Small intestine (tissue), 7 donors: ENCODE measurements at regions not wholly inside any gene's neighbourhood (a gene's known extent, or its start where the extent isn't known, plus 50 kb on each side); places are given as distances from the start of the nearest gene placed in this dataset.
"Not testable (repeated sequence)": the region's sequence is repeated elsewhere in the genome, so short reads cannot be mapped to it uniquely, and the experiment has no call there.

ENCODE experiments used
- DNase-seq, 2 donors: peaks; one replicate each; pipeline versions ENCODE4 v3.0.0 to v3.0.0-alpha.2; 2013
- FAIRE-seq: peaks from 2 replicates; lab custom pipeline; 2012; peaks lifted over from hg19 to GRCh38; lab: Jason Lieb, UNC
- H3K27ac ChIP-seq, 3 donors: one replicate each; pipeline ENCODE4 v1.5.1; 2013; ENCODE audit warnings: low read length in 2 of 3, mild to moderate bottlenecking in 2 of 3, control low read depth in 1 of 3, inconsistent platforms in 1 of 3, low read depth in 1 of 3, moderate library complexity in 1 of 3
- H3K27me3 ChIP-seq, 3 donors: one replicate each; pipeline ENCODE4 v1.6.1; 2013; ENCODE audit warnings: low read length in 3 of 3, inconsistent platforms in 1 of 3; ENCODE audit not compliant: control insufficient read depth in 3 of 3, insufficient read depth in 3 of 3
- H3K36me3 ChIP-seq, 3 donors: one replicate each; pipeline ENCODE4 v1.6.1; 2013; ENCODE audit warnings: low read length in 3 of 3, inconsistent platforms in 1 of 3, low read depth in 1 of 3, mild to moderate bottlenecking in 1 of 3, moderate library complexity in 1 of 3; ENCODE audit not compliant: control insufficient read depth in 3 of 3, insufficient read depth in 2 of 3
- H3K4me1 ChIP-seq, 3 donors: one replicate each; pipeline ENCODE4 v1.6.1; 2013; ENCODE audit warnings: low read length in 2 of 3, inconsistent platforms in 1 of 3, low read depth in 1 of 3, mild to moderate bottlenecking in 1 of 3, moderate library complexity in 1 of 3; ENCODE audit not compliant: control insufficient read depth in 3 of 3, insufficient read depth in 2 of 3
- H3K4me3 ChIP-seq, 3 donors: one replicate each; pipeline ENCODE4 v1.5.1; 2013; ENCODE audit warnings: low read length in 3 of 3, control low read depth in 1 of 3, inconsistent platforms in 1 of 3, low read depth in 1 of 3, mild to moderate bottlenecking in 1 of 3, moderate library complexity in 1 of 3
- H3K9me3 ChIP-seq, 2 donors: one replicate each; pipeline ENCODE4 v1.6.1; 2013; ENCODE audit warnings: low read depth in 1 of 2, low read length in 1 of 2; ENCODE audit not compliant: control insufficient read depth in 2 of 2, insufficient read depth in 1 of 2
- WGBS, 3 donors: extraction: QIAGEN DNeasy Blood & Tissue Kit; methylation state at CpG; one replicate each; pipeline ENCODE4 v1.1.7; 2013; 5-methylcytosine and 5-hydroxymethylcytosine counted together
- donor health status: healthy with polysubstance abuse.
- donor health status: control.
- donor health status: control.
- donor health status: Bipolar disorder and iron deficiency.
- donor health status: healthy.

DNA sequence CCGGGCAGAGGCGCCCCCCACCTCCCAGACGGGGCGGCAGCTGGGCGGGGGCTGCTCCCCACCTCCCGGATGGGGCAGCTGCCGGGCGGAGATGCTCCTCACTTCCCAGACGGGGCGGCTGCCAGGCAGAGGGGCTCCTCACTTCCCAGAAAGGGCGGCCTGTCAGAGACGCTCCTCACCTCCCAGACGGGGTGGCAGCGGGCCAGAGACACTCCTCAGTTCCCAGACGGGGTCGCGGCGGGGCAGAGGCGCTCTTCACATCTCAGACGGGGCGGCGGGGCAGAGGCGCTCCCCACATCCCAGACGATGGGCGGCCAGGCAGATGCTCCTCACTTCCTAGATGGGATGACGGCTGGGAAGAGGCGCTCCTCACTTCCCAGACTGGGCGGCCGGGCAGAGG is 1337.9 kb downstream of the BRINP3 start:
- 93 to 98% (median 96%) methylated on average over 8 to 29 of the region's 29 CpGs for WGBS, 3 donors
- not testable (repeated sequence) for H3K4me1 ChIP-seq

DNA sequence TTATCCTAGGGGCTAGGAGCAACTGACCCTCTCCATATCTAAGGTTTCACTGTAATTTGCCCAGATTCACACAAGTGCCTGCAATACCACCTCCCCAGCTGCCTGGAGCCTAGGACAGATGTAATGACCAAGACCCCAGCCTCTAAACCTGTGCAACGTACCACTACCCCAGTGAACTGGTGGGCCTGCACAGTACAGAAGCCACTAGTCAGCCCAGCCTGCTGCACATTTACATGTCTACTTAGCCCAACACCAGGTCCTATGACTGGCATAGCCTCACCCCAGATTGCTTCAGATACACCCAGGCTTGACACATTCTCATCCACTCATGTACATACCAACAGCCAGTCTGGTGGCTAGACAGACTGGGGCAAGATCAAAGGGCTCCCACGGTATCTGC is 1336.6 kb downstream of the BRINP3 start:
- Histone ChIP-seq H3K9me3 (peaks cover 0 to 3% of the 10 kb centered on the region in 2 donors), H3K36me3 (no peaks in the 10 kb centered on the region), H3K4me3 (no peak overlapping the region), H3K4me1 (no peaks in the 10 kb centered on the region), H3K27ac (no peak overlapping the region), H3K27me3 (no peaks in the 10 kb centered on the region)
- DNase-seq: no peak
- 44 to 75% (median 65%) methylated on average over 2 of the region's 2 CpGs for WGBS, 3 donors
- no peak for FAIRE-seq

More for the DNA sequence above, 1337.9 kb downstream of the BRINP3 start:
- not testable (repeated sequence) for H3K36me3 ChIP-seq, FAIRE-seq, H3K27me3 ChIP-seq, H3K9me3 ChIP-seq, H3K4me3 ChIP-seq, H3K27ac ChIP-seq, DNase-seq

DNA sequence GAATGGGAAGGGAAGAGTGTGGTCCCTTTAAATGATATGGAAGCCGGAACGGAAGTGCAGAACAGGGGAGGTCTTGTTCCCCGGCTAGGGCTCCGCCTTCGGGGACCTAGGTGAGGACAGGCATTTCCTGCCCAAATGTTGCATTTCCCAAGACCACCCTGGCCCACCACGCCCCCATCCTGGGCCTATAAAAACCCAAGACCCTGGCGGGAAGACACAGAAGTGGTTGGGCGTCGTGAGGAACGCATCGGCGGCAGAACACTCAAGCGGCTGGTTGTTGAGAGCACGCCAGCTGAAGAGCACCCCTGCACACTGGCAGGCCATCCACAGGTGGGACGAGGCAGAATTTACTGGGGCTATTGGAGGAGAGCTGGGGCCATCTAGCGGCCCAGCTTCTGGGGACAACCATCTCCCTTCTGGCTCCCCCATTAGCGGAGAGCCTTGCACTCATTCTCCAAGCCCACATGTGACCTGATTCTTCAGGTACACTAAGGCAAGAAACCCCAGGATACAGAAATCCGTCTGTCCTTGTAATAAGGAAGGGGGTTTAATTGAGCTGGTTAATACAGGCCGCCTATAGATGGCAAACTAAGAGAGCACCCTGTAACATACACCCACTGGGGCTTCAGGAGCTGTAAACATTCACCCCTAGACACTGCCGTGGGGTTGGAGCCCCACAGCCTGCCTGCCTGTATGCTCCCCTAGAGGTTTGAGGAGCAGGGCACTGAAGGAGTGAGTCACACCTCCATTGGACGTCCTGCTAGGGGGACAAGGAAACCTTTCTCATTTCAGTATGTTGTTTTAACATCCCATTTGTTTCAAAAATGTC is 1327.9 kb downstream of the BRINP3 start:
- Histone ChIP-seq H3K9me3 (no peaks in the 10 kb centered on the region), H3K36me3 (no peaks in the 10 kb centered on the region), H3K4me1 (no peaks in the 10 kb centered on the region), H3K27ac (no peak overlapping the region), H3K4me3 (peak overlapping the region in 2 of 3 donors; percentile 9 to 23), H3K27me3 (no peaks in the 10 kb centered on the region)
- FAIRE-seq (no peak), DNase-seq (peak in 1 of 2 donors; percentile 16)
- 68 to 85% (median 74%) methylated on average over 21 of the region's 21 CpGs for WGBS, 3 donors

DNA sequence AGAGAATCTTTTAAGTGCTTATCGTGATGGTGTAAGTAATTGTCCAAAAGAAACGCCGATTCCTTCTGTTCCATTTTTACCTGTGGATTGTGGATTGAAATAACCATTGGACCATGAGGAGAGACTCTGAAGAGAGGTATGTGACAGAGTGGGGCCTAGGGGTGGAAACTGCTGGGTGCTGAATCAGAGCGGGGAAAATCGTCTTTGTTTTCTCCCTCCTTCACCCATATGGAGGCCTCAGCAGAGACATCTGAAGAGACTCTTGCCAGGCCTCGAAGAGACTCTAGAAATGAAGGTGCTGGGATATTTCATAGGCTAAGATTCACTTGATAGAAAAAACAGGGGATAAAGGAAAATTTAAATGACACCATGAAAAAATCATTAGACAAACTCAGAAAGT is 1327.0 kb downstream of the BRINP3 start:
- WGBS, 3 donors: 78 to 86% (median 78%) methylated on average over 6 of the region's 6 CpGs
- FAIRE-seq: no peak
- Histone ChIP-seq H3K4me1 (no peaks in the 10 kb centered on the region), H3K4me3 (no peak overlapping the region), H3K27me3 (no peaks in the 10 kb centered on the region), H3K27ac (no peak overlapping the region), H3K9me3 (no peaks in the 10 kb centered on the region), H3K36me3 (no peaks in the 10 kb centered on the region)
- DNase-seq: no peak

- FAIRE-seq: no peak
- Histone ChIP-seq H3K27ac (no peak overlapping the region), H3K36me3 (no peaks in the 10 kb centered on the region), H3K27me3 (no peaks in the 10 kb centered on the region), H3K9me3 (no peaks in the 10 kb centered on the region), H3K4me1 (no peaks in the 10 kb centered on the region), H3K4me3 (no peak overlapping the region)
- DNase-seq: no peak
- 34 to 40% (median 38%) methylated on average over 2 of the region's 2 CpGs for WGBS, 3 donors
Observed at GRCh38 chr1:189151361-189151760, 1326.3 kb downstream of the BRINP3 start.

DNA sequence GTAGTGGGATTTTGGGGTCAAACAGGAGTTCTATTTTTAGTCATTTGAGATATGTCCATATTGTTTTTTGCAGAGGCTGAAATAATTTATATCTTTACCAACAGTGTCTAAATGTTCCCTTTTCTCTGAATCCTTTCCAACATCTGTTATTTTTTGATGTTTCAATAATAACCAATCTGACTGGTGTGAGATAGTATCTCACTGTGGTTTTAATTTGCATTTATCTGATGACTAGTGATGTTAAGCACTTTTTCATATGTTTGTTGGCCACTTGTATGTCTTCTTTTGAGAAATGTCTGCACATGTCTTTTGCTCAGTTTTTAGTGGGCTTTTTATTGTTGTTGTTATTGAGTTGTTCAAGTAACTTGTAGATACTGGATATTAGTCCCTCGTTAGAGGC is 1325.0 kb downstream of the BRINP3 start:
- WGBS, 3 donors: 67 to 86% (median 79%) methylated on average over 1 of the region's 1 CpG

GRCh38 chr1:189158155-189158554 is 1319.5 kb downstream of the BRINP3 start:
- no peaks in the 10 kb centered on the region for H3K27me3 ChIP-seq
- H3K4me1 ChIP-seq: no peaks in the 10 kb centered on the region
- no peaks in the 10 kb centered on the region for H3K9me3 ChIP-seq
- 59 to 76% (median 65%) methylated on average over 6 of the region's 6 CpGs for WGBS, 3 donors
- no peaks in the 10 kb centered on the region for H3K36me3 ChIP-seq
- FAIRE-seq: no peak
- H3K27ac ChIP-seq: no peak overlapping the region
- no peak overlapping the region for H3K4me3 ChIP-seq
- no peak for DNase-seq

More for the DNA sequence above, 1325.0 kb downstream of the BRINP3 start:
- no peak overlapping the region for H3K27ac ChIP-seq
- no peaks in the 10 kb centered on the region for H3K4me1 ChIP-seq
- H3K4me3 ChIP-seq: no peak overlapping the region
- H3K9me3 ChIP-seq: no peaks in the 10 kb centered on the region
- no peaks in the 10 kb centered on the region for H3K27me3 ChIP-seq
- H3K36me3 ChIP-seq: no peaks in the 10 kb centered on the region
- DNase-seq (no peak), FAIRE-seq (no peak)

DNA sequence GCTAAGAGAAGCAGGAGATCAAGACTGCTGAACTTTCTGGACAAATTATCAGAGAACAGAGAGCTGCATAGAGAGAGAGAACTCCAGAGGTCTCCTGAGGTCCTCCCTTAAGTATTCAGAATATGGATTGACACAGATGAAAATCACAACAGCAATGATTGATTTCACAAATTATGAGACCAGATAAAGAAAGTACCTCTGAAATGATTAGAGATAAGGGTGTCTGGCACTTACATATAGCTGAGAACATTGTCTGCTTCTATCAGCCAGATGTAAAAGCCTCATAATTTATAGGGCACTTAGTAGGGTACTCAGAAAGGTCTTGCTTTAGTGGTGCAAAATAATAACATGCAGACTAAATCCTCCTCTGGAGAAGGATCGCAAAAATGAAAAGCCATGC is 1301.8 kb downstream of the BRINP3 start:
- Histone ChIP-seq H3K27me3 (no peaks in the 10 kb centered on the region), H3K36me3 (no peaks in the 10 kb centered on the region), H3K4me3 (no peak overlapping the region), H3K4me1 (no peaks in the 10 kb centered on the region), H3K9me3 (peaks cover 0 to 12% of the 10 kb centered on the region in 2 donors), H3K27ac (no peak overlapping the region)
- 84 to 91% (median 89%) methylated on average over 1 of the region's 1 CpG for WGBS, 3 donors
- DNase-seq (no peak), FAIRE-seq (no peak)

DNA sequence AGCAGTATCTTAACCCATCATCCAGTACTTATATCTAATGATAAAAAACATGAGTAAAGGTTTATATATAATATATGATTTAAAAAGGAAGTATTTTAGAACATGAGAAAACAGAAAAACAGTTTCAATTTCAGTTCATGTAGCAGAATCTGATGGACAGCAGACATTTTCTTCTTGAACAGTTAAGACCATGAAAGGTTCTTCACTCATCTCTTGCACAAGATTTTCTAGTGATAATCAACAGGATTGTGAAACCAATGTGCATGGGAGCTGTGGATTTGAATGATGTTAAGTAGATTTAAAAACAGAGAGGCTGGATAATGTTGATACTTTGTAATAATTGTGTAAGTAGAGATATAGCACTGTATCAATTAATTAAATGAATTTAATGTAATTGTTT is 1297.6 kb downstream of the BRINP3 start:
- DNase-seq (no peak), FAIRE-seq (no peak)
- H3K36me3 ChIP-seq: no peaks in the 10 kb centered on the region
- no peaks in the 10 kb centered on the region for H3K27me3 ChIP-seq
- H3K9me3 ChIP-seq: no peaks in the 10 kb centered on the region
- H3K27ac ChIP-seq: no peak overlapping the region
- H3K4me1 ChIP-seq: no peaks in the 10 kb centered on the region
- H3K4me3 ChIP-seq: no peak overlapping the region
